ENCODE measurements at regions not wholly inside any gene's neighbourhood (a gene's known extent, or its start where the extent isn't known, plus 50 kb on each side); places are given as distances from the start of the nearest gene placed in this dataset.

GRCh38 chr3:780505-780904 lies 312.3 kb upstream of the CNTN6 start:
- no peak for TF ChIP-seq USF2 (IDR thresholded peaks at IDR 0.05; ENCODE audit: borderline replicate concordance, low read depth, low read length)
- TF ChIP-seq TCF12 (IDR thresholded peaks at IDR 0.05), result no peak
- no peak for TF ChIP-seq RFX5 (IDR thresholded peaks at IDR 0.05; ENCODE audit: low read length)
- no peak for TF ChIP-seq FOXM1 (IDR thresholded peaks at IDR 0.05; ENCODE audit: low read depth)
- no peak for TF ChIP-seq ELF1 (IDR thresholded peaks at IDR 0.05)
- TF ChIP-seq EZH2phosphoT487 (IDR thresholded peaks at IDR 0.05; ENCODE audit: borderline replicate concordance, low read depth), result no peak
- no peak for TF ChIP-seq EP300 (IDR thresholded peaks at IDR 0.05; ENCODE audit: borderline replicate concordance in 1 of 2, low read depth in 1 of 2, low read length in 1 of 2)
- TF ChIP-seq, protein P1, sequence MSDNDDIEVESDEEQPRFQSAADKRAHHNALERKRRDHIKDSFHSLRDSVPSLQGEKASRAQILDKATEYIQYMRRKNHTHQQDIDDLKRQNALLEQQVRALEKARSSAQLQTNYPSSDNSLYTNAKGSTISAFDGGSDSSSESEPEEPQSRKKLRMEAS (IDR thresholded peaks at IDR 0.05; ENCODE audit: low read depth), result no peak
- TF ChIP-seq, protein P2, sequence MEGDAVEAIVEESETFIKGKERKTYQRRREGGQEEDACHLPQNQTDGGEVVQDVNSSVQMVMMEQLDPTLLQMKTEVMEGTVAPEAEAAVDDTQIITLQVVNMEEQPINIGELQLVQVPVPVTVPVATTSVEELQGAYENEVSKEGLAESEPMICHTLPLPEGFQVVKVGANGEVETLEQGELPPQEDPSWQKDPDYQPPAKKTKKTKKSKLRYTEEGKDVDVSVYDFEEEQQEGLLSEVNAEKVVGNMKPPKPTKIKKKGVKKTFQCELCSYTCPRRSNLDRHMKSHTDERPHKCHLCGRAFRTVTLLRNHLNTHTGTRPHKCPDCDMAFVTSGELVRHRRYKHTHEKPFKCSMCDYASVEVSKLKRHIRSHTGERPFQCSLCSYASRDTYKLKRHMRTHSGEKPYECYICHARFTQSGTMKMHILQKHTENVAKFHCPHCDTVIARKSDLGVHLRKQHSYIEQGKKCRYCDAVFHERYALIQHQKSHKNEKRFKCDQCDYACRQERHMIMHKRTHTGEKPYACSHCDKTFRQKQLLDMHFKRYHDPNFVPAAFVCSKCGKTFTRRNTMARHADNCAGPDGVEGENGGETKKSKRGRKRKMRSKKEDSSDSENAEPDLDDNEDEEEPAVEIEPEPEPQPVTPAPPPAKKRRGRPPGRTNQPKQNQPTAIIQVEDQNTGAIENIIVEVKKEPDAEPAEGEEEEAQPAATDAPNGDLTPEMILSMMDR (IDR thresholded peaks at IDR 0.05), result no peak
- TF ChIP-seq TAF1 (IDR thresholded peaks at IDR 0.05; ENCODE audit: borderline replicate concordance, low read depth, low read length), result no peak
- TF ChIP-seq MXI1 (IDR thresholded peaks at IDR 0.05; ENCODE audit: low read depth, low read length), result no peak
- TF ChIP-seq, protein P3, sequence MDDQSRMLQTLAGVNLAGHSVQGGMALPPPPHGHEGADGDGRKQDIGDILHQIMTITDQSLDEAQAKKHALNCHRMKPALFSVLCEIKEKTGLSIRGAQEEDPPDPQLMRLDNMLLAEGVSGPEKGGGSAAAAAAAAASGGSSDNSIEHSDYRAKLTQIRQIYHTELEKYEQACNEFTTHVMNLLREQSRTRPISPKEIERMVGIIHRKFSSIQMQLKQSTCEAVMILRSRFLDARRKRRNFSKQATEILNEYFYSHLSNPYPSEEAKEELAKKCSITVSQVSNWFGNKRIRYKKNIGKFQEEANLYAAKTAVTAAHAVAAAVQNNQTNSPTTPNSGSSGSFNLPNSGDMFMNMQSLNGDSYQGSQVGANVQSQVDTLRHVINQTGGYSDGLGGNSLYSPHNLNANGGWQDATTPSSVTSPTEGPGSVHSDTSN (IDR thresholded peaks at IDR 0.05), result no peak
- Histone ChIP-seq H3K4me3 (ENCODE audit: low read depth in 2 of 2, low read length in 1 of 2) (no peak overlapping the region), H3K27ac (ENCODE audit: low read depth in 2 of 2, low read length in 1 of 2) (no peak overlapping the region), H4K20me1 (ENCODE audit: insufficient read depth) (no peaks in the 10 kb centered on the region), H3K9me2 (no peaks in the 10 kb centered on the region), H3K4me2 (no peak overlapping the region), H3F3A (replicated peaks; ENCODE audit: insufficient read depth) (no peaks in the 10 kb centered on the region), H3K9me3 (no peaks in the 10 kb centered on the region), H3K9ac (no peak overlapping the region), H3K36me3 (replicated peaks in 1 of 2; ENCODE audit: control insufficient read depth in 1 of 2, insufficient read depth in 2 of 2, low read length in 1 of 2) (no peaks in the 10 kb centered on the region), H3K4me1 (ENCODE audit: control insufficient read depth in 1 of 2, insufficient read depth in 2 of 2, low read depth in 1 of 2, low read length in 1 of 2) (no peaks in the 10 kb centered on the region), H3K79me2 (ENCODE audit: insufficient read depth) (no peaks in the 10 kb centered on the region), H3K27me3 (ENCODE audit: insufficient read depth) (no peaks in the 10 kb centered on the region), H2AFZ (ENCODE audit: low read depth) (no peak overlapping the region)
- no peak for DNase-seq
- CTCF ChIA-PET, result no interaction called here
- 11% methylated on average over 3 of the region's 3 CpGs for WGBS (ENCODE audit: low lambda C conversion rate)
- POLR2A ChIA-PET, result no interaction called here

DNA sequence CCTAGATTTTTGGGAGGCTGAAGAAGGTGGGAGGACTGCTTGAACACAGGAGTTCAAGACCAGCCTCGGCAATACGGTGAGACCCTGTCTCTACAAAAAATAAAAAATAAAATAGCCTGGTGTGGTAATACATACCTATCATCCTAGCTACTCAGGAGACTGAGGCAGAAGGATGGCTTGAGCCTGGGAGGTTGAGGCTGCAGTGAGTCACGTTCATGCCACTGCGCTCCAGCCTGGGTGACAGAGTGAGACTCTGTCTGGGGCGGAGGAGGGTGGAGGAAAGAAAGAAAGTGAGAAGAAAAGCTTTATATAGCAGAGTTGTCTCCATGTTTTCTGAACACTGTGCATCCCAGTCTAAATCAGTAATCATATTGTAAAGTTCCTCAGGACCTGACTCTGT lies 301.4 kb upstream of the CNTN6 start:
- Histone ChIP-seq H3K79me2 (ENCODE audit: insufficient read depth) (no peaks in the 10 kb centered on the region), H4K20me1 (ENCODE audit: insufficient read depth) (no peaks in the 10 kb centered on the region), H3K36me3 (replicated peaks in 1 of 2; ENCODE audit: control insufficient read depth in 1 of 2, insufficient read depth in 2 of 2, low read length in 1 of 2) (no peaks in the 10 kb centered on the region), H2AFZ (ENCODE audit: low read depth) (no peak overlapping the region), H3K4me3 (ENCODE audit: low read depth in 2 of 2, low read length in 1 of 2) (no peak overlapping the region), H3K9me2 (0 out of 2 replicates have a peak, but pooled peaks cover 4% of the 10 kb centered on the region), H3K27me3 (ENCODE audit: insufficient read depth) (no peaks in the 10 kb centered on the region), H3K4me2 (no peak overlapping the region), H3K9me3 (no peaks in the 10 kb centered on the region), H3K9ac (no peak overlapping the region), H3F3A (replicated peaks; ENCODE audit: insufficient read depth) (no peaks in the 10 kb centered on the region), H3K4me1 (ENCODE audit: control insufficient read depth in 1 of 2, insufficient read depth in 2 of 2, low read depth in 1 of 2, low read length in 1 of 2) (no peaks in the 10 kb centered on the region; a peak in 1 of 4 replicates), H3K27ac (ENCODE audit: low read depth in 2 of 2, low read length in 1 of 2) (no peak overlapping the region)
- TF ChIP-seq USF1 (IDR thresholded peaks at IDR 0.05; ENCODE audit: borderline replicate concordance, low read depth) (no peak), FOSL2 (IDR thresholded peaks at IDR 0.05; ENCODE audit: borderline replicate concordance, low read depth) (no peak)
- CTCF ChIA-PET, result no interaction called here
- DNase-seq, result no peak
- 54% methylated on average over 5 of the region's 5 CpGs for WGBS (ENCODE audit: low lambda C conversion rate)
- POLR2A ChIA-PET, result no interaction called here
